Suprapubic skin (tissue), 3 donors: ENCODE measurements at regions not wholly inside any gene's neighbourhood (a gene's known extent, or its start where the extent isn't known, plus 50 kb on each side); places are given as distances from the start of the nearest gene placed in this dataset.

Experiments used
- CTCF ChIP-seq, 2 donors: fragments of 200-600 bp in 1 of 2; fragments of 450-650 bp in 1 of 2; sonication (generic) in 1 of 2; IDR thresholded peaks; one replicate each; pipeline ENCODE4 v1.5.1; 2016 to 2019; ENCODE audit warnings: antibody characterized with exemption in 2 of 2, mild to moderate bottlenecking in 1 of 2, moderate library complexity in 1 of 2
- EP300 ChIP-seq: sonication (generic); formaldehyde crosslinking; IDR thresholded peaks from one replicate; pipeline ENCODE4 v1.6.1; 2017; ENCODE audit warnings: antibody characterized with exemption

GRCh38 chr1:81433676-81434075, 367.1 kb upstream of the ADGRL2 start:
- TF ChIP-seq CTCF (IDR thresholded peaks at IDR 0.05) (no peak), EP300 (no peak)
